ENCODE measurements at regions not wholly inside any gene's neighbourhood (a gene's known extent, or its start where the extent isn't known, plus 50 kb on each side); places are given as distances from the start of the nearest gene placed in this dataset.

- TF ChIP-seq CTCF (IDR thresholded peaks at IDR 0.05) (no peak), POLR2A (IDR thresholded peaks at IDR 0.05; ENCODE audit: low read depth) (no peak)
Measured at GRCh38 chr2:13508671-13509070, 791.9 kb downstream of the TRIB2 start.
